AG09309 (cell line): ENCODE measurements at regions not wholly inside any gene's neighbourhood (a gene's known extent, or its start where the extent isn't known, plus 50 kb on each side); places are given as distances from the start of the nearest gene placed in this dataset.

Experiments used
- DNase-seq: peaks from one replicate; pipeline ENCODE4 v3.0.0-alpha.2; 2010; ENCODE audit warnings: low read depth
- H3K4me3 ChIP-seq: 2 replicates; pipeline ENCODE4 v1.5.1; 2011; ENCODE audit warnings: mild to moderate bottlenecking, low read depth, low read length, moderate library complexity; ENCODE audit not compliant: control insufficient read depth
- TF ChIP-seq, protein P1 (sequence below): IDR thresholded peaks from 2 replicates; pipeline ENCODE4 v1.5.1; 2011; ENCODE audit warnings: mild to moderate bottlenecking, low read depth, low read length, inconsistent platforms; ENCODE audit not compliant: insufficient read depth, control insufficient read depth; ENCODE audit errors: missing control alignments

DNA sequence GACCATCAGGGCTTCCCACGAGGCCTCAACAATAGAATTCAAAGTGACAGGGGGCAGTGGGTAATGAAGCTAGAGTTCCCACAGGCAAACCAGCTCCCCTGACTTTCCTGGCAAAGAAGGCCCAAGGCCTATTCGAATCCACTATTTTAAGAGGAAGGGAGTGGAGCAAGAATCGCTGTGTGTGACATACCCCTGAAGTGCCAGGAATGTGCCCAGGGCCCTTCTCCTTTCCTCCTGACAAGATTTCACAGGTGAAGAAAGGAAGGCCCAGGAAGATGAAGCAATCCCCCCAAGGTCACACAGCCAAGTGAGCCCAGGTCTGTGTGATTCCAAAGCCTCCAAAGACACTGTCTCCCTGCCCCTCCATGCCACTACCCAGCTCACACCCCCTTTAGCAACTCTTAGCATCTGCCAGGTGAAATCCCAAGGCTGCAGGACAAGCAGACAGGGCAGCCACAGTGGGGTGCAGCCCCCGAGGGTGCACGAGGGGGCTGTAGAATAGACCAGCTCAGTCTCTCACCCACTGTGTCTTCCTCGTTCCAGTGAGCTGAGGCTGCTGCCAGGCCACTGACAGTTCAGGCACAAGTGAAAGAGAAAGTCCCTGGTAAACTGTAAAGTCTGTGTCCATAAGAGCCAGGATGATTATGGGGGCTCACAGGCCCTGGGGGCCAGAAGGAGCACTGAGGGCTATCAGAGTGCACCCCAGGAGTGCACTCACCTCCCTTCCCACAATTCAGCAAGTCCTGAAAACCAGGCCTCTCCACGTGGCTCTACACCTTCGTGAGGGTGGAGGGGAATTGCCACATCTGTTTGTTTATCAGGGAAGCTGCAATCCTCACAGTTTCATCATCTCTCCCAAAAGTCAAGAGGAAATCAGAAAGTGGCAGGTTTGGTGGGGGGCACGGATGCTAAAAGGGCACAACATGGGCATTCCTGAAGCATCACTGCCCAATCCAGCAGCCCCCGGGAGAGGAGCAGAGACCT lies 70.8 kb upstream of the ZMIZ1 start:
- DNase-seq, result no peak
- TF ChIP-seq, protein P1, sequence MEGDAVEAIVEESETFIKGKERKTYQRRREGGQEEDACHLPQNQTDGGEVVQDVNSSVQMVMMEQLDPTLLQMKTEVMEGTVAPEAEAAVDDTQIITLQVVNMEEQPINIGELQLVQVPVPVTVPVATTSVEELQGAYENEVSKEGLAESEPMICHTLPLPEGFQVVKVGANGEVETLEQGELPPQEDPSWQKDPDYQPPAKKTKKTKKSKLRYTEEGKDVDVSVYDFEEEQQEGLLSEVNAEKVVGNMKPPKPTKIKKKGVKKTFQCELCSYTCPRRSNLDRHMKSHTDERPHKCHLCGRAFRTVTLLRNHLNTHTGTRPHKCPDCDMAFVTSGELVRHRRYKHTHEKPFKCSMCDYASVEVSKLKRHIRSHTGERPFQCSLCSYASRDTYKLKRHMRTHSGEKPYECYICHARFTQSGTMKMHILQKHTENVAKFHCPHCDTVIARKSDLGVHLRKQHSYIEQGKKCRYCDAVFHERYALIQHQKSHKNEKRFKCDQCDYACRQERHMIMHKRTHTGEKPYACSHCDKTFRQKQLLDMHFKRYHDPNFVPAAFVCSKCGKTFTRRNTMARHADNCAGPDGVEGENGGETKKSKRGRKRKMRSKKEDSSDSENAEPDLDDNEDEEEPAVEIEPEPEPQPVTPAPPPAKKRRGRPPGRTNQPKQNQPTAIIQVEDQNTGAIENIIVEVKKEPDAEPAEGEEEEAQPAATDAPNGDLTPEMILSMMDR, result no peak

DNA sequence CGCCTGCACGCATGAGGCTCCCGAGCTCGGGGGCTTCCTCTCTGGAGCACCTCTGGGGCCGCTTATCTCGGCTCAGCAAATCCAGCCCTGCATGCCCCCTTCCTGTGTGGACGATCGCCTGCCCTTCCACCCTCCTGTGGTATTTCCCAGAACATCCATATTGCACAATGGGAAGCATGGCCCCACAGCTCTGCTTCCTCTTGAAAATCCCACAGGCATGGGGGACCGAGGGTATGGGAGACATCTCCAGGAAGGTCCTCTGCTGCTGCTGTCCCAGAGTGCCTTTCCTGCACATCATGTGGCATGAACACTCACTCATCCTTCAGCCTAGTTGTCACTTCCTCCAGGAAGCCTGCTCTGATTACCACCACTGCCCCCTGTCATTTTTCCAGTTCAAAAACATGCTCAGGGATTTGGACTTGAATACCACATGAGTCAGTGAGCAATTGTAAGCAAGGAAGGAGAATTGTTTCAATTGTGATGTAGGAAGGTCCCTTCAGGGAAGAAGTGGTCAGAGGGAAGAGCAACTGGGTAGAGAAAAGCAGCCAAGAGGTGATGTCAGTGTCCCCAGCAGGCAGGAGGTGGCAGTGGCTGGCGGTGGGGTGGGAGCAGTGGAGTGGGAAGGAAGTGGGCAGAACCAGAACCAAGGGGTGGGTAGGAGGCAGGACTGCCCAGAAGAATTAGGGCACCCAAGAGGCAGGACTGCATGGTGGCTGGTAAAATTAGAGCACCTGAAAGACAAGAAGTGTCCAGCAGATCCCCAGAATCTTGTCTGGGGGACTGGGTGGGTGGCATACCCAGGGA lies 67.5 kb upstream of the ZMIZ1 start:
- no peak overlapping the region for H3K4me3 ChIP-seq
- DNase-seq, result no peak
- TF ChIP-seq, protein P1, result no peak

More for the DNA sequence above, 70.8 kb upstream of the ZMIZ1 start:
- no peak overlapping the region for H3K4me3 ChIP-seq

- DNase-seq, result no peak
- no peak overlapping the region for H3K4me3 ChIP-seq
- TF ChIP-seq, protein P1, result no peak
These were observed 66.4 kb upstream of the ZMIZ1 start for GRCh38 chr10:79002336-79002735.

GRCh38 chr10:79003183-79004100 lies 65.3 kb upstream of the ZMIZ1 start:
- TF ChIP-seq, protein P1, result no peak
- DNase-seq, result no peak

DNA sequence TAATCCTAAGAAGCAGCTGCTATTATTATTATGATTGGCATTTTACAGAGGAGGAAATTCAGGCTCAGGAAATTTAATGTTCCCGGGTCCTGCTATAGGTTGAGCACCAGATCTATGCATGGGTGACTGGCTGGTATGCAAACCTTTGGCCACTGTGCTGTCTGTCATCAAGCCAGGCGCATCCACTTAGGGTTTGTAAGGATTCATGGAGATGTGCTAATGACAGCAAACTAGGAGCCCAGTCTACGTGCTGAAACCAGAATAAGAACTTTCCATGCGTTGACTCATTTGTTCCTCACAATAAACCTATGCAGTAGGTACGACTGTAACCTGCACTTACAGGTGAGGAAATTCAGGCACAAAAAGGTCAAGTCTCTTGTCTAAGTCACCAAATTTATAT lies 64.5 kb upstream of the ZMIZ1 start:
- TF ChIP-seq, protein P1, result no peak
- H3K4me3 ChIP-seq, result no peak overlapping the region
- DNase-seq, result no peak

More at GRCh38 chr10:79003183-79004100, 65.3 kb upstream of the ZMIZ1 start:
- no peak overlapping the region for H3K4me3 ChIP-seq
